ENCODE measurements at regions not wholly inside any gene's neighbourhood (a gene's known extent, or its start where the extent isn't known, plus 50 kb on each side); places are given as distances from the start of the nearest gene placed in this dataset.

DNA sequence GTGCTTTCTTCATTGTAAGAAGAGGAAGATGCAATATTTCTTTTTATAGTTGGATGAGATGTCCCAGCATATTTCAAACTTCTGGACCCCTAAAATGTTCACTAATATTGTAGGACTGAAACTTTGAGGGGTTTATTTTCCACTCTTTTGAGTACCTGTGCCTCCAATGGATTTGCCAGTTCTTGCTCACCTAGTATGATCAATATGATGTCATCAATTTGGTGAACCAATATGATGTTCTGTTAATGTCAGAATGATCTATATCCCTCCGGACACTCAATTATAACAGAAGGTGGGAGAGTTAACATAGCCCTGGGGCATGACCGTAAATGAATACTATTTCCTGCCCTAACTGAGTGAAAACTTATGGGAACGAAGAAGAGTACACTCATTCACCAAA, 178.3 kb downstream of the CBLN1 start:
- TF ChIP-seq POLR2AphosphoS5 (IDR thresholded peaks at IDR 0.05; ENCODE audit: borderline replicate concordance, low read depth, low read length) (no peak), EZH2 (IDR thresholded peaks at IDR 0.05) (no peak), FOXP2 (optimal IDR thresholded peaks at IDR 0.05; ENCODE audit: control extremely low read depth, extremely low read length, insufficient read depth) (no peak)
